ENCODE measurements at regions not wholly inside any gene's neighbourhood (a gene's known extent, or its start where the extent isn't known, plus 50 kb on each side); places are given as distances from the start of the nearest gene placed in this dataset.
A peak's percentile ranks its signal among the peaks of the same experiment; 100 is the strongest.
"Not testable (repeated sequence)": the region's sequence is repeated elsewhere in the genome, so short reads cannot be mapped to it uniquely, and the experiment has no call there.

- DNase-seq (ENCODE audit: low spot score), result no peak
These were observed 101.8 kb downstream of the RPLP1 start for GRCh38 chr15:69554279-69554961.

- no peak for DNase-seq (ENCODE audit: low spot score)
These were observed 102.5 kb downstream of the RPLP1 start for GRCh38 chr15:69555080-69555479.

GRCh38 chr15:69556344-69556743, 103.7 kb downstream of the RPLP1 start:
- DNase-seq (ENCODE audit: low spot score), result no peak

GRCh38 chr15:69557020-69557706, 104.5 kb downstream of the RPLP1 start:
- no peak for DNase-seq (ENCODE audit: low spot score)

DNA sequence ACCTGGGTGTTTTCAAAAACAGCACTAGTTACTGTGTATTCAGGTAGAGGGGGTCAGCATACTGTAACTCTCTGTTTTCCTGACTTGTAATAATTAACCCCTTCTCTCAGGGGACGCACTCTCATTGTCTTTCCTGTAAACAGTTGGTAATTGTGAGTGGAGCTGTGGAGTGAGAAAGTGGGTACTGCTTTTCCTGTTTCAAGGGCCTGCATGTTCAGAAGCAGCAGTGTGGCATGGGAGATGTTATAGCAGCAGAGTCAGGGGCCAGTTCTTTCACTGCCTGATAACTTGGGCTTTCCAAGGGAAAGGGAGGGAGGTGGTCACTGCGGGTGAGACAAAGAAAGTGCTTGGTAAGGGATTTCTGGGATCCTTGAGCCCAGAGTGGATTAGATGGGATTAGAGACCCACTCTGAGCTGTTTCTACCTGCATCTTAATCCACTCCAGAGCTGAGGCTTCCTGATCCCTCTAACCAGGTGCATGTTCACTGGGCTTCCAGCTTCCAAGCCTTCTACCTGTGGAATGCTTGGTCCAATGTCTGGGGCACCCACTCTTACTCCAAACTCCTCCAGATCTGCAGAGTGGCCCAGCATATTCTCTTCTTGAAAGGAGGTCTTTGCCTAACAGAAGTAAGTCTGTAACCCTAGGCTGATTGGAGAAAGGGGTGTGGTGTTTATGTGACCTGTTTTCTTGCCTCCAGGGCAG, 105.2 kb downstream of the RPLP1 start:
- DNase-seq (ENCODE audit: low spot score), result no peak

DNA sequence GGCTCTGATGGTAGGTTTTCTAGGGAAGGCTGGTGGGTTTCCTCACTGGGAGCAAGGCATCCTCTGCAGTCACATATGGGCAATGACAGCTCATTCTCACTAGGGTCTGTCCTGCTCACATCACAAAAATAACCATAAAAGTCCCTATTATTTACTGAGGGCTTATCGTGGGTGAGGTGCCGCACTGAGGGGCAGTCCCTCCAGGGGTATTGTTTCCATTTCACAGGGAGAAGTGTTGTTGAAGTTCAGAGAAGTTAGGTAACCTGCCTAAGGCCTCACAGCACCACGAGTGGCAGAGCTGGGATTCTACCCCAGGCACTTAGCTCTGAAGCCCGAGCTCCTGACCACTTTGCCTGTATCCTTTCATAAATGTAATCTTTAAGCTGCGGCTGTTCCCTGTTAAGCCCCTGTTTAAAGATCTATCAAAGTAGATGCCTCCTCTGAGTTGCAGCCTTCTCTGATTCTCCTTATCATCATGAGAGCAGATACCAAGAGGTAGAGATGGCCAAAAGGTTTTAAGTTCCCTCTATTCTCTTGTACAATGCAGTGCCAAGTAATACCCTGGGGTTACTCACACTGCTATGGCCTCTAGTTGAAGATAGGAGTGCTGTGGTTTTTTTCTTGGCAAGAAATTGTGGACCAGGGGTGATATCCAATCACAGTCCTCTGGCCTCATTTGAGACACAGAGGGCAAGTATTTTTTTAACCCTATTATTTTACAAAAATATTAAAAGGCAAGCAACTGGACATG, 107.0 kb downstream of the RPLP1 start:
- no peak for DNase-seq (ENCODE audit: low spot score)

DNA sequence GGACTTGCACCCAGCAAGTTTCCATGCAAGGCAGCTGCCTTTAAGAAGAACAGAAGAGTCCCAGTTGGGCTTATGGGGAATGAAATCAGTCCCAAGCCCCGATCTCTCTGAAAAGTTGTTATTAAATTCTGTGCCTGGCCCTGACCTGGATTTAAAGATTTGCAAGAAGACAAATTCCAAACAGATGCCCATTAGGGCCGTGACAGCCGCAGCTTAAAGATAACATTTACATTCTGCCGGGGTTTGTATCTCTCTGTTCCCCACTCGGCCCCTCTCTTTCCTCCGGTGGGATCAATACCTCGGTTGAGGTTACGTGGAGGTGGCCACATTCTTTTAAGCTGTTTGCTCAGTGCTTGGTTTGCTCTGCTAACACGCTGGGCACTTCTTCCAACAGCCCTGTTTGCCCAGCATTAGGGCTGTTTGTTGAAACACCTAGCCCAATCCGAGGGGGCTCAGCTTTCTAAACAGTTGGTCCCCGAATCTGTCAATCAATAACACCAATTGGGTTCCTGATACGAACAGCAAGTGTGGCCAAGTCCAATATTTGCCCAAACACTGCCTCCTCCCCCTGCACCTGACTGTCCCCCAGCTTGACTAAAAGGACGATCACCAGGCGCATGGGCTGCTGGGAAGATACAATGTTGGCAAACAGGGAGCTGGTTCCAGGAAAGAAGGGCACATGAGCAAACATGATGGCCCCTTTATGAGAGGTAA, 108.6 kb downstream of the RPLP1 start:
- no peak for DNase-seq (ENCODE audit: low spot score)

DNA sequence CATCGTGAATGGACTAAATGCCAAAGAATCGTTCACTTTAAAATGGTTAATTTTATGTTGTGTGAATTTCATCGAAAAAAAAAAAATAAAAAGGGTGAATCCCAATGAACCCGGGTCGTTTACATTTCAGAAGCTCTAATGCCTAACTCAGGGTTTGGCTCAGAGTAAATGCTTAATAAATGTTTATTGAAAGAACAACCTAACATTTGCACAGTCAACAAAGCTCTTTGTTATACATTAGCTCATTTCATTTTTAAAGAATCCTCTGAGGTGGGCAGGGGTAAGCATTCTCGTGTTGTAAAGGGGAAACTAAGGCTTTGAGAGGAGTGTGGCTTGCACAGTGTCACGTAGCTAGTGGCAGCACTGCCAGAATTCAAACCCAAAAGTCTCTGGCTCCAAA, 109.5 kb downstream of the RPLP1 start:
- DNase-seq (ENCODE audit: low spot score), result no peak

DNA sequence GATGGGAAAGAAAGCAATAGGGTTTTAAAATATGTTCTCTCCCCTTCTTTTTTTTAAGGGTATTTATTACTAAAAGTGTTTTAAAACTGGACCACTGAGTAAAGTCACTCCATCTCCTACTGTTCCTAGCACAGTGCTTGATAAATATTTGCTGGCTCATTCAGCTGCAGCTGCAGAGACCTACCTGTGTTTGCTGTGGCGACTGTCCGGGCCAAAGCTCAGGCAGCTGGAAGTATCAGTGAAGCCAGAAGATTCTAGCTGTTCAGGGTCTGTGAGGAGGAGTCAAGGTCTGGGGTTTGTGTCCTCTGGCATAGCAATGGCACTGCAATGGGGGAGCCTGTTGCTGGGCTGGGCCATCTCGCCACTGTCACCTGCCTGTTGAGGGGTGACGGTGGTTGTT, 109.9 kb downstream of the RPLP1 start:
- no peak for DNase-seq (ENCODE audit: low spot score)

- DNase-seq (ENCODE audit: low spot score), result no peak
These were observed 112.5 kb downstream of the RPLP1 start for GRCh38 chr15:69565066-69565655.

- DNase-seq (ENCODE audit: low spot score), result not testable (repeated sequence)
These were observed 114.7 kb downstream of the RPLP1 start for GRCh38 chr15:69567238-69567760.

DNA sequence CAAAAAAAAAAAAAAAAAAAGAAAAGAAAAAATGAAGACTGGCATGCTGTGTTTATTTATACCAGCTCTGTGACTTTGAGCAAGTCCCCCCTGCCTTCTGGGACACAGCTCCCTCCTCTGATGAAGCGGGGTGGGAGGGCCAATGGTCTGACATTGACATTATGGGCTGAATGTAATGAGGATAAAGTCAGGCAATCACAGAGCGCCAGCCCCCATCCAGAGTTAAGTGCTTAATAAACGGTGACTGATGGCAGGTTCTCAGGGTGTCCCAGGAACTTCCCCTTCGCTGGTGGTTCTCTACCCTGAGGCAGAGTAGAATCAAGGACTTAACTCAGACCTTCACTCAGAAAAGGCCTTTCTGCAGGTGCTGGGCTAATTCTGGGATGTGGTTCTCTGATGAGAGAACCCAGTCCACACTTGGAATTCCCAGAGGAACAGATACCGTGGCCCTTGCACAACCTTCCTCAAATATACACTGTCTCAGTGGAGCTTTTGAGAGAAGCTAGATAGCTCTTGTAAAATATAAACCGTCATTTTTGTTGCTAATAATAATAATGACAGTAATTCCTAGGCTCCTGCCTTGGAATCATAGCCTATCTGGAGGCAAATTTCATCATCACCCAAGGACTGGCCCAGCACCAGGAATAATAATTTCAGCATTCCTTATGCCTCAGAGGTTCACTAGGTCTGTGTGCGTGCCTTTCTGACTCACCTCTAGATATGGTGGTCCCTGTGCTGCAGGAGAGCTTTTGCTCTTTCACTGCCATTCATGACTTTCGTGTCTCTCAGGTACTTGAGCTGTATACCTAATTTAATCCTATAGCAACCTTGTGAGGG, 115.8 kb downstream of the RPLP1 start:
- no peak for DNase-seq (ENCODE audit: low spot score)

DNA sequence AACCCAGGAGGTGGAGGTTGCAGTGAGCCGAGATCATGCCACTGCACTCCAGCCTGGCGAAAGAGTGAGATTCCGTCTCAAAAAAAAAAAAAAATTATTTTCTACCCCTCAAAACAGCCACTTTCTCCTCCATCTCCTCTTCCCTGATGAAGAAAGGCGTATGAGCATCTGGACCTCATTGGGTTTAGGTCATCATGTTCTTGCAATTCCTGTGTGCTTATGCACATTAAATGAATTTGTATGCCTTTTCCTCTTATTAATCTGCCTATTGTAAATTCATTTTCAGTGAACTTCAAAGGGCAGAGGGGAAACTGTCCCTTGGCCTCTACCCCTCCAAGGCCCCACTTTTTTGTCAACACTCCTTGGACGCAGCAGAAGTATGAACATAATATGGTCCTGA, 117.8 kb downstream of the RPLP1 start:
- no peak for DNase-seq (ENCODE audit: low spot score)

DNA sequence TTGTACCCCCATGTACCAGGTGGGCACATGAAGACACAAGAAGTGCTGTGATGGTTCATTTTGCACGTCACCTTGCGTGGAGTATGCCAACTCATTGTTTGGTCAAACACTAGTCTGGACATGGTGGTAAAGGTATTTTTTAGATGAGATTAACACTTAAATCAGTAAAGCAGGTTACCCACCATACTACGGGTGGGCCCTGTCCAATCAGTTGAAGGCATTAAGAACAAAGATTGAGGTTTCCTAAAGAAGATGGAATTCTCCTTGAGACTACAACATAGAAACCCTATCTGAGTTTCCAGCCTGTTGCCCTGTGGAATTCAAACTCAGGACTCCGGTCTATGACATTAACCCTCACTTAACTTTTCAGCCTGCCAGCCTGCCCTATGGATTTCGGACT, 118.4 kb downstream of the RPLP1 start:
- no peak for DNase-seq (ENCODE audit: low spot score)

DNA sequence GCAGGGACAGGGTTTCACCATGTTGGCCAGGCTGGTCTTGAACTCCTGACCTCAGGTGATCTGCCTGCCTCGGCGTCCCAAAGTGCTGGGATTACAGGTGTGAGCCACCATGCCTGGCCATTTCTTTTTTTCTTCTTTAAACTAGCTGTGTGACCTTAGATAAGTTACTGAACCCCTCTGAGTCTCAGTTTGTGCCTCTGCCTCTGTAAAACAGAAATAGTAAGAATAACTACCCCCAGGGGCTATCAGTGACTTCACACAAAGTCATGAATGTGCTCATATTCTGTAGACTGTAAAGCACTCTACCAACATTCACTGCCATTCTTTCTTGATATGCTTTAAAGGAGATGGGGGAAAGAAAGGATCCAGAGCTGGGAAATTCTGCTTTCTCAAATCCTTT, 120.7 kb downstream of the RPLP1 start:
- DNase-seq (ENCODE audit: low spot score), result not testable (repeated sequence)

DNA sequence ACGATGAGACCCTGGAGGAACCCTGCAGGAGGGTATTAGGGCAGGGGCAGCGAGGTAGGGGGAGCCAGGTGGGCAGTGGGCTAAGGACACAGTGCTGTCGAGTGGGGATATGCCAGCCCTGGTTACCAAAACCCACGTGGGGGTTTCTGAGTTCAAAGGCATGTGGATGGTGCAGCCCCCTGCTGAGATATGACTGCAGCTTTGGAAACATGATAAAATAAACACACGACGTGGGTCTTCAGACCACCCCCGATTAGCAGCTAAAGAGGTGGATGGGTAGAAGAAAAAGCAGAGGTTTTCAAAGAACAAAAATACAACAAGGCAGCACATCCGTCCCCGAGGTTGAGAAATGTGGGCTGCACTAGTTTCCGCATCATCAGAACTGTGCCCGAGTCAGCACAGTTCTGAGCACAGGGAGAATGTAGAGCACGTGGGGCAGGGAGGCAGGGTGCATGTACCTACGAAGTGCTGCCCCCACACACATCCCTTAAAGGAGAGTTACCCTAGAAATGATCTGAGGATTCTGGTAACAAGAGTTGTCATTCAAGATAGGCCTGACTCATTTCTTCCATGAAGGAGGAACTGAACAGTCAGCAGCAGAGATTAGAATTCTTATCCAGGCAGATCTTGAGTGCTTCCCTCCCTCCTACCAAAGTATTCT, 121.3 kb downstream of the RPLP1 start:
- no peak for DNase-seq (ENCODE audit: low spot score)

GRCh38 chr15:69574506-69574905, 121.9 kb downstream of the RPLP1 start:
- no peak for DNase-seq (ENCODE audit: low spot score)

- no peak for DNase-seq (ENCODE audit: low spot score)
These were observed 122.8 kb downstream of the RPLP1 start for GRCh38 chr15:69575387-69575786.

DNA sequence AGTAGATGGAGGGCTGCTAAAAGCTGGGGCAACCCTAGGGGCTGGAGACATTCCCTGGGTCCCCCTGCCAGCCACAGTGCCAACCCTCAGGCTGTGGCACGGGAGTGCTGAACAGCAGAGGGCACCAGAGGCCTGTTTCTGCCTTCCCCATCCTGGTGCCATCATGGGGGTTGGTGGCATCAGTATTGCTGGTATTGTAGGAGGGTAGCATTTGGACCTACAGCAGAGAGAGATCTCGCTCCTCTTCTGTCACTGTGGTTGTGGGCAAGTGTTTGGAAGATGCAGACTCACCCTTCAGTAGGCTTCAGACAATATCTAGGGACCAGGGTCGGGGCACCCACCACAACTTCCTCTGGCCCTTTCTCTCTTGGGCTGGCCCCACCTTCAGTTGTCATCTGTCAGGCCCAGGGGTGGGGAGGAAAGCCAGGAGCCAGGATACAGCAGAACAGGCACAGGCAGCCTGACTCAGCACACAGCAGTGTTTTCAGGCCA, 123.5 kb downstream of the RPLP1 start:
- DNase-seq (ENCODE audit: low spot score), result peak; percentile 56

DNA sequence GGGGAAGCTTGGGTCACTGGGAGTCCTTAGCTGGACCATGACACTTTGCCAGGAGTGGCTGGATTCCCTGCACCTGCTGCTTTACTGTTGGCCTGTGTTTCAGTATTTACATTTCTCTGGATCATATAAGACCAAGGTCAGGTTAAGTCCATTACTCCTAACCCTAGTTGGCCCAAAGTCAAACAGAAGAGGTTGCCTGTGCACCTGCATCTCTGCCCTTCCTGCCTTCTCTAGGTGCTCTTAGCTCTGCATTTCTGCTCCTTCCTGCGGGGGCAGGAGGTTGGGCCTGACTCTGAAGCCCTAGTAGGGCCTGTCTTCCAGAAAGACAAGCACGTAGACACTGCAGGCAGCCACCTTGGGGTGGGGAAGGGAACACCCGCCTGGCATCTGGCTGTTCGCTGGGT, 124.3 kb downstream of the RPLP1 start:
- no peak for DNase-seq (ENCODE audit: low spot score)

All from ecto neural progenitor cell (in vitro differentiated cells).